AG10803 (cell line): ENCODE measurements at regions not wholly inside any gene's neighbourhood (a gene's known extent, or its start where the extent isn't known, plus 50 kb on each side); places are given as distances from the start of the nearest gene placed in this dataset.

Experiments used
- DNase-seq: peaks from one replicate; pipeline ENCODE4 v3.0.0; 2010; ENCODE audit warnings: low read depth
- H3K4me3 ChIP-seq: 2 replicates; pipeline ENCODE4 v1.5.1; 2011; ENCODE audit warnings: mild to moderate bottlenecking, low read length, control low read depth
- TF ChIP-seq, protein P1 (sequence below): conservative IDR thresholded peaks from 2 replicates; pipeline ENCODE4 v1.5.1; 2011; ENCODE audit warnings: mild to moderate bottlenecking, low read length, control low read depth, inconsistent platforms

DNA sequence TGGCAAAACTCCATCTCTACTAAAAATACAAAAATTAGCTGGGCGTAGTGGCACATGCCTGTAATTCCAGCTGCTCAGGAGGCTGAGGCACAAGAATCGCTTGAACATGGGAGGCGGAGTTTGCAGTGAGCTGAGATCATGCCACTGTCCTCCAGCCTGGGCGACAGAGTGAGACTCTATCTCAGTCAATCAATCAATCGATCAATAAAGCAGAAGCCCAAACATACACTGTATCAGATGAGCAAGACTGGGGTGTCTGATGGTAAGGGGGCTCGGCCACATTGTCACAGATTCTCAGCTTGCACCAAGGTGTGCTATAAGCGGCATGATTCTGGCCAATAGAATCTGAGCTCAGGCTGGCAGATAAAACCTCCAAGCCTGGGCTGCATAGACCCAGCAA, 261.1 kb downstream of the BUD13 start:
- no peak overlapping the region for H3K4me3 ChIP-seq
- DNase-seq, result no peak
- TF ChIP-seq, protein P1, sequence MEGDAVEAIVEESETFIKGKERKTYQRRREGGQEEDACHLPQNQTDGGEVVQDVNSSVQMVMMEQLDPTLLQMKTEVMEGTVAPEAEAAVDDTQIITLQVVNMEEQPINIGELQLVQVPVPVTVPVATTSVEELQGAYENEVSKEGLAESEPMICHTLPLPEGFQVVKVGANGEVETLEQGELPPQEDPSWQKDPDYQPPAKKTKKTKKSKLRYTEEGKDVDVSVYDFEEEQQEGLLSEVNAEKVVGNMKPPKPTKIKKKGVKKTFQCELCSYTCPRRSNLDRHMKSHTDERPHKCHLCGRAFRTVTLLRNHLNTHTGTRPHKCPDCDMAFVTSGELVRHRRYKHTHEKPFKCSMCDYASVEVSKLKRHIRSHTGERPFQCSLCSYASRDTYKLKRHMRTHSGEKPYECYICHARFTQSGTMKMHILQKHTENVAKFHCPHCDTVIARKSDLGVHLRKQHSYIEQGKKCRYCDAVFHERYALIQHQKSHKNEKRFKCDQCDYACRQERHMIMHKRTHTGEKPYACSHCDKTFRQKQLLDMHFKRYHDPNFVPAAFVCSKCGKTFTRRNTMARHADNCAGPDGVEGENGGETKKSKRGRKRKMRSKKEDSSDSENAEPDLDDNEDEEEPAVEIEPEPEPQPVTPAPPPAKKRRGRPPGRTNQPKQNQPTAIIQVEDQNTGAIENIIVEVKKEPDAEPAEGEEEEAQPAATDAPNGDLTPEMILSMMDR, result no peak

DNA sequence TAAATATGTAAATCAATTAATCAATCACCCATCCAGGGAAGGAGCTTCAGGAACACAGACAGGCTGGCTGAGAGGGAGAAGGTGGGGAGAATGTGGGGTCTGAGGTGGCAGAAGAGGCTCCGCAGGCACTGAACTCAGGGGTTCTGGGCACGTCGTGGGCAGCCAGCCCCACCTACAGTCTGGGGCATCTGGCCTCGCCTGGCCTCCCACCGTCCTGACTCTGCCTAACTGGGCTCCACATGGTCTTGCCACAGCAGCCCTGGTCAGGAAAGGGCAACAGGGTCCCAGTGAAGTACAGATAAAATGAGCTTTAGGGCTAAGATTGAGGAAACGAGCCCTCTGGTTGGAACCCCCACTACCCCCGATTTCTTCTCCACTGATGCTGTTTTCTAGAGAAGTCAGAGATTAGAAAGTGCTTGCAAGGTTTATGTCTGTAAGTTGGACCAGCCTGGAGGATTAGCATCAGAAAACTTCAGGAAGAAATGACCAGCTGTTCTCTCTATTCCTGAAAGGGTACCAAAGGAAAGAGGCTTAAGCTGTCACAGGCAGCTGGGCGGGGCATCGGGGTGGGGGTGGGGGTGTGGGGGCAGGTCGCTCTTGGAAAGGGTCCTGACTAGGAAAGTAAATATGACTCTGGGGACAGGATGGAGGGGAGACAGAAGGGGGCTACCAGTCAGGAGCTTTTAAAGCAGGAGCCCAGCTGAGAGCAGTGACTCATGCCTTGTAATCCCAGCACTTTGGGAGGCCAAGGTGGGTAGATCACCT, 261.7 kb downstream of the BUD13 start:
- no peak overlapping the region for H3K4me3 ChIP-seq
- no peak for DNase-seq
- TF ChIP-seq, protein P1, result no peak

DNA sequence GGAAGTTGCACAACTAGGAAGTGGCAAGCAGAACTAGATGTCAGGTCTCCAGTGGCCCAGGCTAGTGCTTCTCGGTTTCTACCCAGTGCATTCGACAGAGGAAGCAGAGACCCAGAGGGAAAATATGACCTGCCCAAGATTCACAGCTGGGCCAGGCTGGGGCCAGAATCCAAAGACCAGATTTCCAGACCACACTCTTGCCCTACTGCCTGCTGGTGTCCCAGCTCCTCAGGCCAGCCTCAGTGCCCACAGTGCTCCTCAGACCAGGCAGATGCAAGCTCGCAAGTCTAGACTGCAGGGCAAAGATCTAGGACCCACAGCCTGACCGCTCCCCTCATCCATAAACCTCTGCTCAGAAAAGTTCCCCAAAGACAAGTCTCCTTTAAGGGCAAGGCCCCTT, 262.6 kb downstream of the BUD13 start:
- H3K4me3 ChIP-seq, result no peak overlapping the region
- TF ChIP-seq, protein P1, result no peak
- no peak for DNase-seq

DNA sequence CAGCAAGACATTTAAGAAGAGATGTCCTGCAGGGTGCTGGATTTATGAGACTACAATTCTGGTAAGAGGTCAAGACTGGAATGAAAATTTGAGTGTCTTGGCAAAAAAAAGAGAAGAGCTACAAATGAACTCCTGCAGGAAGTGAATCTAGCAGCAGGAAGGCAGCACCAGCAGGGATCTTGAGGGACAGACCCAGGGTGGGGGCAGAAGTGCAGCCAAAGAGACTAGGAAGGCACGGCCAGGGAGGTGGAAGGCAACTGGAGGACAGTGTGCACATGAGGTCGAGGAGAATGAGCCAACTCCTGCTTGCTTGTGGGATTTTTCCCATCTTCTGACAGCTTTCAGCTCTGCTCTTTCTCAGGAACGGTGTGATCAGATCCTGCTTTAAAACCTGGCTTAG, 263.2 kb downstream of the BUD13 start:
- no peak for DNase-seq
- TF ChIP-seq, protein P1, result no peak
- no peak overlapping the region for H3K4me3 ChIP-seq

DNA sequence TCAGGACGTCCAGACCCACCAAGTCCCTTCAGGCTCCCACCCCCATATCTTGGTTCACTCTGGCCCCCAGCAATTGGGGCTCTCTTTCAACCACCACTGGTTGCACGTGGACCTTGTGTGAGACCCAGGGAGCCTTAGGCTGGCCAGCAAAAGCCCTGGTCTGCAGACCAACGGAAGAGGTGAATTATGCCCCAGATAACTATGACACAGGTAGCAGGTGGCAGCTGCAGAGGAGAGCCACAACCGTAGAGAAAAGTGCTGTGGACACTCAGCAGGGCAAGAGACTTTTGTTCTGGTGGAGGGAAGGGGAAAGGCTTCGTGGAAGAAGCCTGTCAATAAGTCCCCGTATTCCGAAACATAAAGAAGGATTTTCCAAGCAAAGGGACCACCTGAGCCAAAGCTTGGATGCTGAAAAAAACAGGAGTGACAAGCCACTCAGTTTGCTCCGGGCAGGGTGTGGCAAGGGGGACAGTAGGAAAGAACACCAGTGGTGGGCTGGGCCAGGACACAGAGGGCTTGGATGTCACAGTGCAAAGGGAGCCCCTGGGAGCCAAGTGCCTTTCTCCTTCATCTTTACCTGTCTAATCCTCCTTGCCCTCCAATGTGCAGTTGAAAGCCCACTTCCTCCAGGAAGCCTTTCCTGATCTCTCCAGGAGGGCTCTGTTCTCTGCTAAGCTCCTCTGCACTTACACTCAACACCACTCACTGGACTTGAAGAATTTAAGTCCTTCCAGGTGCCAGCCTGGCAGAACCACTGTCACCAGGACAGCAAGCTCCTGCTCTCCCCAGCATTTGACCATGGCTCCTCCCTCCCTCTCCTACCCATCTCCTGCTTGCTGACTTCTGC, 264.7 kb downstream of the BUD13 start:
- DNase-seq, result no peak
- TF ChIP-seq, protein P1, result no peak
- no peak overlapping the region for H3K4me3 ChIP-seq

DNA sequence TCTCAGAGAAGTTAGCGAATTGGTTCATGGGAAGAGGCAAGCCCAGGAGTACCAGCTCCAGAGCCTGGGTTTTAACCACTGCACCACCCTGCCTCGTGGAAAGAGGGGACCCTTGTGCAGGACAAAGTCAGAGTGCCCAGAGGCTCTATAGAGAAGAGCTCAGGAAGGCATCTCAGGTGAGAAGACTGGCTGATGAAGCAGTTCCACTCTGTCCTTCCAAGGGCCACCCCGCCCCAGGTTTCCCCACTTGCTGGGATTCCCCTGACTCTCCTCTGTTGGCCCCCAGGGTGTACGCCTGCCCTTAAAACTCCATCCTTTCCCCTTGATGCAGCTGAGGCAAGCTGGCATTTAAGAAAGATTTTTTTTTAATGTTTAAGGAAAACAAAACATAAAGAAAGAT, 265.8 kb downstream of the BUD13 start:
- H3K4me3 ChIP-seq, result no peak overlapping the region
- no peak for DNase-seq
- TF ChIP-seq, protein P1, result no peak
